Esophagus squamous epithelium (tissue), 4 donors: ENCODE measurements at regions not wholly inside any gene's neighbourhood (a gene's known extent, or its start where the extent isn't known, plus 50 kb on each side); places are given as distances from the start of the nearest gene placed in this dataset.

Source experiments
- CTCF ChIP-seq, 6 experiments: fragments of 450-650 bp in 4 of 6; fragments of 200-600 bp in 2 of 6; sonication (generic) in 2 of 6; IDR thresholded peaks; one replicate each; pipeline ENCODE4 v1.5.1; 2016 to 2019; ENCODE audit warnings: antibody characterized with exemption in 6 of 6, mild to moderate bottlenecking in 4 of 6, moderate library complexity in 4 of 6
- POLR2A ChIP-seq, 4 donors: fragments of 450-650 bp; IDR thresholded peaks; one replicate each; pipeline ENCODE4 v1.6.1; 2017; ENCODE audit warnings: antibody characterized with exemption in 4 of 4, mild to moderate bottlenecking in 4 of 4, moderate library complexity in 3 of 4

GRCh38 chr7:131689662-131690234 lies 133.3 kb upstream of the PODXL start:
- no peak for TF ChIP-seq POLR2A (IDR thresholded peaks at IDR 0.05)
- TF ChIP-seq CTCF (IDR thresholded peaks at IDR 0.05) = no peak
